Central memory CD4-positive, alpha-beta T cell (primary cell): ENCODE measurements at regions not wholly inside any gene's neighbourhood (a gene's known extent, or its start where the extent isn't known, plus 50 kb on each side); places are given as distances from the start of the nearest gene placed in this dataset.

Source experiments
- DNase-seq: peaks from one replicate; pipeline ENCODE4 v3.0.0; 2022

DNA sequence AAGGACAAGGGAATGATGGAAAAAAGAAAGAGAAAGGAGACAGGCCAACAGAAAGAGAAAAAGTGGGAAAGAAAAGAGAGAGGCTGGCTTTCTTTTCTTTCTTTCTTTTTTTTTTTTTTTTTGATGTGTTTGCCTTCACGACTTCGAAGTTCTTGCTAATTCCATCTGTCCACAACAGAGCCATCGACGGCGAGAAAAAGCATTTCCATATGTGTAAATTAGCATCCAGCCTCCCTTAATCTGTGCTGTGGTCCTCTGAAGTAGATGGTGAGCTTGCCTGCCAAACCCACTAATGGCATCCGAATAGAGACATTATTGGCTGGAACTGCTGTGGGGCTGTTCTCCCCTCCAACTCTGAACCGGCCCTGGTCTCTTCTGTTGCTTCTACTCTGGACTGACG, 997.4 kb downstream of the BCL11B start:
- DNase-seq = no peak

DNA sequence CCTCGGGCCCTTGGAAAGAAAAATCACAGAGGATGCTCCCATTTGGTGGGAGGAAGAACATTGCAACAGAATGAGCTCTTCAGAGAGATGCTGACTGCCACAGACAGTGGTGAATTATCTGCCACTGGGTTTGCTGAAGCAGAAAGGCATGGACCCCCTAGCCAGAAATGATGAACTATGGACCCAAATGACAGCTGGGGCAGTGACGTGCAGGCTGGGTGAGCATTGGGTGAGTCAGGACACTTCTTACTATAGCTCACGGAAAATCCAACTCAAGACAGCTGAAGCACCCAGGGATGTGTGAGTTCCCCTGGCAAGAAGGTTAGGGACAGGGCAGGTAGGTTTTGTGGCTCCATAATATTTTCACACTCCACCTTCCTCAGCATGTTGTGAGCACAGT, 993.2 kb downstream of the BCL11B start:
- no peak for DNase-seq

DNA sequence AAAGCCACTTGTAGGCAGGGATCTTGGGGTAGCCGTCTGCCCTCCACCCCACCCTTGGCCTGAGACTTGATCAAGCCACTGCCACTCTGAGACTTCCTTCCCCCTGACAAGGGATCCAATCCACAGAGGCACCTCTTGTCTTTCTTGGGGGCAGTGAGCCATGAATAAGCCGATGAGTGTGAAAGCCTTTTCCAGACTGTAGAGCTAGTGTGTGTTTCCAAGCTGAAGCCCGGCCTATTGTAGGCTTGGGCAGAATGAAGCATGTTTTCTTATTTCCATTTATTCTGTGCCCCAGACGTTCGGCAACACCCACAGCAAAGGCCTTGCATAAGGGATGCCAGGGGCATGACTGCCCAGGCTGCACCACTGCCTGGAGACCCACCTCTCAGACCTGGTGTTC, 991.6 kb downstream of the BCL11B start:
- DNase-seq = no peak

DNA sequence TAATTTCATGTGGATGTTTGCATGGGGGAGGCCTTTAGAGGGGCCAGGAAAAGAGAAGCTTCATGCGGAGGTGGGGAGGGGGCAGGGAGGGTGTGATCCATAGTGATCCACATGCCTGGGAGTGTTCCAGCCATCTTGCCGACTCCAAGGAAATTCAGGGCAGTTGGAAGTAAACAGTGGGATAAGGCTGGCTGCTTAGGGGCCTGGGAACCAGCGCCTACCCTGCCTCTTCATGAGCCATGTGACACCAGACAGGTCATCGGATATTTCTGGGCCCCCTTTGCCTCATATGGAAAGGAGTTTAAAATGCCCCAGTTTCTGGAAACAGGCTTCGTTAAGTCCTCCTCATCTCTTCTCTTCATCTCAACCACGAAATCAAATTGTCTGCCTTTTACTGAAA, 983.2 kb downstream of the BCL11B start:
- DNase-seq = no peak

DNA sequence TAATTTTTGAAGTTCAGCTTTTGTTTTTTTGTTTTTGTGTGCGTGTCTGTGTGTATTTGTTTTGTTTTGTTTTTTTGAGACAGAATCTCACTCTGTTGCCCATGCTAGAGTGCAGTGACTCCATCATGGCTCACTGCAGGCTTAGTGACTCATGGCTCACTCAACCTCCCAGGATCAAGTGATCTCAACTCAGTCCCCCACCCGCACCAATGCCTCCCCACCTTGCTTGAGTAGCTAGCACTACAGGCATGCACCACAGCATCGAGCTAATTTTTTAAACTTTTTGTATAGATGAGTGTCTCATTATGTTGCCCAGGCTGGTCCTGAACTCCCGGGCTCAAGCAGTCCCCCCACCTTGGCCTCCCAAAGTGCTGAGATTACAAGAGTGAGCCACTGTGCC, 981.4 kb downstream of the BCL11B start:
- no peak for DNase-seq

DNA sequence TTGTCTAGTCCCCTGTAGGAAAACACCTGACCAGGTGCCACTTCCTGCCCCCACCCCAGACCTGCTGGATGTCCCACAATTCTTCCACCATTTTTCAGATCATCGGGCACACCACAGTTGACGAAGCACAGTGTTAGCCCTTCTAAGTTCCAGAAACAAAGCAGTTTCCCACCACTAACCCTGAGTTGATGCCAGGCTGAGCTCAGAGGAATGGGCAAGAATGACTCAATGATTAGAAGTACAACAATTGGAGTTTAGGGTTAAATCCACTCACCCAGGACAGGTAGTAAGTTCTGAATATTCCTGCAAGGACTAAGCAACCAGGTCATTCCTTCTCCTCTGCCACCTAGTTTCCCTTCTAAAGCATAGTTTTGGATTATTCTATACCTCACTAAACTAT, 979.8 kb downstream of the BCL11B start:
- no peak for DNase-seq

DNA sequence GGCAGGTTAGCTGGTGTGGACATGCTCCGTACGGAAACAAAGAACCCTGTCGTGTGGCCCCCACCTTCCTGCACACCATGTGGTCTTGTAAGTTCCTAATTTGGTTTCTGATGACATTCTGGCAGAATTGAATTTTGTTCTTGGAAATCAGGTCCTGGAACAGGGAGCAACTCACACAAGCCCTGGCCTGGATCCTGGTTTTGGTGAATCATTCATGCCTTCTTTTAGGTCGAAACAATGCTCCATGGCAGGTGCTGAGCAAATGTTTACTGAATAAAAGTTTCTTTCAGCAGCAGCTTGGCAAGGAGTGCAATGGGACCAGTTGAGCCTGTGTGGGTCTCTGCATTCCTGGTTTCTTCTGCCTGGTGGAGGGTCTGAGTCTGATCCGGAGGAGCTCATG, 978.4 kb downstream of the BCL11B start:
- DNase-seq = no peak

DNA sequence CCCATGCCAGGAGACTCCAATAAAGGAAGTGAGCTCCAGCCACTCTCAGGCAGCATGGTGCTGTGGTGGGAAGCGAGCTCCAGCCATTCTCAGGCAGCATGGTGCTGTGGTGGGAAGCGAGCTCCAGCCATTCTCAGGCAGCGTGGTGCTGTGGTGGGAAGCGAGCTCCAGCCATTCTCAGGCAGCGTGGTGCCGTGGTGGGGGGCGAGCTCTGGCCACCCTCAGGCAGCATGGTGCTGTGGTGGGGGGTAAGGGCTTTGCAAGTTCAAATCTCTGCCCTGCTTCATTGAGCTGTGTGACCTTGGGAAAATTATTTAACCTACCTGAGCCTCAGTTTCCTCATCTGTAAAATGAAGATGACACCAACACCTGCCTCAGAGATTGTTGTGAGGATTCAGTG, 975.1 kb downstream of the BCL11B start:
- DNase-seq = no peak

DNA sequence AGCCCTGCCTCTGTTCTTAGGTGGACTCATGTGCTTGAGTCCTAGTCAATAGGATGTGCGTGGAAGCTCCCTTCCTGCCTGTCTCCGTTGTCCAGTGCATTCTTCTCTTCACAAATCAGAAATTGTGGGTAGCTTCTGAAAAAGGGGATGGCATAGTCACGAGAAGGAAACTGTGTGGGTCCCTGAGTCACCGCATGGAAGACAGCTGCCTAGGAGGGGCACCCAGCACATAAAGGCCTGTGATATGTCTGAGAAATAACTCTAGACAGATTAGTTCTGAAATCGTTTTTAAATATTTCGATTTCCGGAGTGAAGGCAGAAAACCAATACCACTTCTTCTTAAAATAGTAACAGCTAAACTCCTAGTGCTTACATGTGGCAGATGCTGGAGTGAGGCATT, 974.4 kb downstream of the BCL11B start:
- no peak for DNase-seq

DNA sequence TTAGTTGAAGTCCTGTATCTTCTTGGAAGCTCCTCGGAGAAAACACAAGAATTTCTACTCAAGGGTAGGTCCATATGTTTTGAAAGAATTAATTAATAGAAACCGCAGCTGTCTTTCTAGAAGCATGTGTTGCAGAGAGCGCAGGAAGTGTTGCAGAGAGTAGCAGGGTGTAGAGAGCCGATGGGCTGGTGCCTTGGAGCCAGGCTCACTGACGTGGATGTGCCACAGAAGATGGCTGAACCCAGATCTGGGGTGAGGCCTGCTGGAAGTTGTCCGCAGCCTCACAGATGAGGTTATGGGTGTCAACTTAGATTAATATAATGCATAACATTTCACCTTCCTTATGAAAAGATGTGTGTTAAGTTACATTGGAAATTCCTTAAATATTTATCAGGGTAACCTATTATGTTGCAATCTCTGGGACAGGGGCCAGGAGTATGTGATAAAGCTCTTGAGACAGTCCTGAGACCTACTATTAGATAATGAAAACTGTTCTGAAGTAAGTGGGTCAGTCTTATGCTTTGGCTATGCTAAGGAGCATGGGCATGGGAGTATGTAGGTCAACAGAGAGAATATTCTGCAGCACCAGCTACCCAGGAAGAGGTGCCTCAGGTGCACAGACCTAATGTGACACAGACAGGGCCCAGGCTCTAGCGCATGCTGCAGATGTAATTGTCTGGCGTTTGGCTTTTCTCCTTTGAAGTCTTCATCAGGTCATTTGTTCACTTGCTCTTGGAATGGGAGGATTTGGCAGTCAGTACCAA, 973.3 kb downstream of the BCL11B start:
- peak; percentile 3 for DNase-seq

DNA sequence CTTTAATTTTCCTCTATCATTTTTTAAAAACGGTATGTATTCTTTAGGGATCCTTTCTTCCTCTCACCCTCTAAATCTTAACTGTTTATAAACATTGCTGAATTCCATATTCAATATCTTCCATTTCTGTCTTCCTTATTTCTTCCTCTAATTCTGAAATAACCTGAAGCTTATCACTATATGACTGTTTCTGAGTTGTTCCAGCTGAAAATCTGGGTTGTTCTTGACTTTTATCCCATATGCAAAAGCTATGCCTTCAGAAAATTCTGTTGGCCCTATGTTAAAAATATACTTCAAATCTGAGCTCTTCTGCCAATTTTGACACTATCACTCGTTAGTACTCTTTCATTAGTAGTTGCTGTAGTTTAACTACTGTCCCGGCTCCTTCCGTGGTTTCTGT, 970.3 kb downstream of the BCL11B start:
- no peak for DNase-seq

DNA sequence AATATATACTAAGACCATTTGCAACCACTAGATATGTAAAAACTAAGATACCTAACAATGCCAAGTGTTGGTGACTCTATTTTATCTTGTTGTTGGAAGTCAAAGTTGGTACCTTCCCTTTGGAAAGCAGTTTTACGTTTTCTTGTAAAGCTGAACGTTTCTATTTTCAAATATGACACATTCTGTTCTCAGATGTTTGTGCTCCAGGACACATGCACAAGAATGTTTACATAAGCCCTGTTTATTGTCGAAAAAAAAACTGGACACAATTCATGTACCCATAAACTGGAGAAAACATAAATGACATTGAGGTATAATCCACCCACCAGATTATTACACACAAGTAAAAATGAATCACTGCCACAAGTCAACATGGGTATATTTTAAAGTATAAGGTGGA, 967.4 kb downstream of the BCL11B start:
- DNase-seq = no peak

DNA sequence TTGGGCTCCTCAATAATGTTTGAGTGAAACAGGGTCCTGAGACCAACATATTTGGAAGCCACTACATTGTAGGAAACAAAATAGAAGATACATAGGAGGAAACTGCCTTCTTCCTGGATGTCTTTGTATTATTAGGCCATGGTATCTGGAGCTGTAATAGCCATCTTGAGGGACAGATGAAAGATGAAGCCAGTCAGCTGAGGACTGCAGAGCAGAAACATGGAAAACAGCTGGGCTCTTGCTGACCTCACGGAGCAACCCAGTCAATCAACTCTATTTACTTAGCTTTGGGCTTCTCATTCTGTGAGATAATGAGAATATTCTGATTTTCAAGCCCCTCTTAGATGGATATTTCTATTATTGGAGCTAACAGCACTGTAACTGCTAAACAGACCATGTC, 962.4 kb downstream of the BCL11B start:
- no peak for DNase-seq

DNA sequence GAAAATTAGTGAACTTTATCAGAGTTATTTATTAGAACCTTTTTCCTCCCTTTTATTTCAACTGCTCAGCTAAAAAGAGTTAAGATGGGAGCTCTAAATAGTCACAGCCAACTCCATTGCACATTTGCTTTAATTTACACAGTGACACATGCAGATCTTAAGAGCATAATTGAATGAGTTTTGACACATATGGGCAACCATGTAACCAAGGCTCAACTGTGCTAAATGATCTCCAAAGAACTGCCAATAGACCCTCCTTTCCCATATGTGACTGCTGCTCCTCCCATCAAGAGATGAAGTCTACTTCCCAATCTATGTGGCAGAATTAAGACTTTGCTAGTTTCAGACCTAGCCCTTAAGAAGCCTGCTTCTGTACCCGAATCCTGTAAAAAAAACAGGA, 960.0 kb downstream of the BCL11B start:
- DNase-seq = no peak

DNA sequence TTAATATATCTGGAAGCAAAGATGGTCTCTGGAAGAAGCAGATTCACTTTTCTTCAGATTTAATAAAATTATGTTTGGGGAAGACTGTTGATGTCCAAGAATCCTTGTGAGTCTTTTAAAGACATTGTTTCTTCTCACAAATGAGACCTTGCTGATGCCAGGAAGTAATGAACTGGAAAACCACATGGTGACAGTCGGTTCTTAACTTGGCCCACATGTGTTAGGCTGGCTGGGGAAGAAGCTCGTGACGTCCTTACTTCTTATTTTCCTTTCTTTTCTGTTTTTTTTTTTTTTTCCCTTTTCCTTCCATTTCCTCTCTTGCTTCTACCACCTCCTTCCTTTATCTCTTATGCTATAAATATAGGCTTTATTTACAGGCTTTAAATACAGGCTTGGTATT, 950.2 kb downstream of the BCL11B start:
- DNase-seq = no peak

DNA sequence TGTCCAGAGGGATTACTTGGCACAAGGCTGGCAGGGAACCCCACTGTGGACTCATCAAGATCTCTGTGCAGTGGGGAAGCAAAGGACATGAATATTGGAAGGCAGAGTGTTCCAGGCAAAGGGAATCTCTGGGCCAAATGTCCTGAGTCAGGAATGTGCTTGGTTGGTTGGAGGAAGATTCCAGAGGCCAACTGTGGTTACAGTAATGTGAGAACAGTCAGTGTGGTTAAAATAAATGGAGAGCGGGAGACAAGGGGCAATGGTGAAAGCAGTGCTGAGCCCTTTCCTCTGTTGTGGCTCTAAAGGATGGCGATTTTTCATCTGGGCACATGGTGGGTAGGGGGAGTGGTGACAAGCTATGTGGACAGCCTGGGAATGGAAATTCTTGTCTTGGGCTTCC, 948.2 kb downstream of the BCL11B start:
- no peak for DNase-seq

DNA sequence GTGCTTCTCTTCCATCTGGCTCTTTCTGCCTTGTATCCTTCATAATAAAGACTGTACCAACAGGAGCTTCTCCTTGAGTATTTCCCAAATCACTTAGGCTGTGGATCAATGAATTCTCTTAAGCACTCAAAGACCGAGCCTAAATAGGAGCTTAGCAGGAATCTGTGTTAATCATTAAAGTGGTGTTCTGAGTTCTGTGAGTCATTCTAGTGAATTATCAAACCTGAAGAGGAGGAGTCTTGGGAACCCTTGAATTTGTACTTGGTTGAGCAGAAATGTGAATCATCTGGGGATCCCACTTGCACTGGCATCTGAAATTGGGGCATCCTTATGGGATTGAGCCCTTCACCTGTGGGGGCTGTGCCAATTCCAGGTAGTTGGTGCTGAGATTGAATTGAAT, 946.2 kb downstream of the BCL11B start:
- no peak for DNase-seq

DNA sequence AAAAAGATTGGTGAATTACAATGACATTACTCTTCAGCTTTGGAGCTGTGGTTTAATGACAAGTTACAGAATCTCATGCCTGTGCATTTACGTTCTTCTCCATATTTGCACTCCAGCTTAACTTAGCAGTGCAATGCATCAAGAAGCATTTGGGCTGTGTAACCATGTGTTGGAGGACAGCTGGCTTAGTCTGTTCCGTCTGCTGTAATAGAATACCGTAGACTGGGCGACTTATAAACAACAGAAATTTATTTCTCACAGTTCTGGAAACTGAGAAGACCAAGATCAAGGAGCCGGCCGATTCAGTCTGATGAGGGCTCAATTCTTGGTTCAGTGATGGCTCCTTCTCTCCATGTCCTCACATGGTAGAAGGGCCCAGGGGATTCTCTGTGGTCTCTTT, 943.5 kb downstream of the BCL11B start:
- no peak for DNase-seq

DNA sequence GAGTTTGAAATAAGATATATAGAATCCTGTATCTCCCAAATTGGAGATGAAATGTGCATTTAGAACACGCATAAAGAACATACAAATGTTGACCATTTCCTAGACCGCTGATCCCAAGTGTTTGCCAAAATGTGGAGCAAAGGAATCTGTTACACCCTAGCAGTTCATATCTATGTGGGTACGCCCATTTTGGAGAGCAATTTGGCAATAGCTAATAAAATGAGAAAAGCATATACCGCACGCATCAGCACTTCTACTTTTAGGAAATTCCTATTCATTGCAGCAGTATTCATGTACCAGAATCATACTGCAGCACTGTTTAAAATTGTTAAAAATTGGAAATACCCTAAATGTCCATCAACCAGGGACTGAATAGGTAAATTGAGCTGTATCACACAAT, 937.8 kb downstream of the BCL11B start:
- no peak for DNase-seq

DNA sequence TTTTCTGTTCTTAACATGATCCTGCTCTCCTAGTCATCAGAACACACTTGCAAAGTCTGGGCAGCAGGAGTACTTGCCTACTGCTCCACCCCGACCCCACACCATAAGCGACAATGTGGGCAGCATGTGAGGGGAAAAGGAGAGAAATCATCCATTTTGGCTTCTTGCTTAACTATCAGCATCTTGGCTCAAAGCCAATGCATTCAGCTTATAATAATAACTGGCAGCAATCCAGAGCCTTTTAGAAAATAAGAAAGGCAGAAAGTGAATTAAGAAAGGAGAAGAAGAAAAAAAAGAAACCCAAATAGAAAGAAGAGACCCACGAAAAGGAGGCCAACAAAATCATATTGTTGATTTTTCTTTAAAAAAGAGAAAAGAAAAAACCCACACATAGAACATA, 930.8 kb downstream of the BCL11B start:
- DNase-seq = no peak

DNA sequence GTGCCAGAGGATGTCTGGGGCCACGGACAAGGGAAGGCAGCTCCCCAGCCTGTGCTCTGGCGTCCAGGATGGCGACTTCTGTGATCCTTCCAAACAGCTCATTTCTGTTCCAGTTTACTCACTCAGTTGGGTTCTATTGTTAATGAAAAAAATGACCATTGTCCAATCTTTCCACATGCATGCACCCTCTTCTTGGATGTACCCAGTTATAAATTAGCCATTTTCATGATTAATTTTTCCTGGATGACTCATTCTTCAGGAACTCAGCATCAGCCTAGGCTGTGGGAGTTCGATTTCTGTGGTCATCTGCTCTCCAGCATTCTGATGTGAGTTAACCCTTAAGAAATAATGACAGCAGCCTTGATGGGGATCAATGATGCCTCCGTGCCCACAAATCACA, 926.8 kb downstream of the BCL11B start:
- no peak for DNase-seq

DNA sequence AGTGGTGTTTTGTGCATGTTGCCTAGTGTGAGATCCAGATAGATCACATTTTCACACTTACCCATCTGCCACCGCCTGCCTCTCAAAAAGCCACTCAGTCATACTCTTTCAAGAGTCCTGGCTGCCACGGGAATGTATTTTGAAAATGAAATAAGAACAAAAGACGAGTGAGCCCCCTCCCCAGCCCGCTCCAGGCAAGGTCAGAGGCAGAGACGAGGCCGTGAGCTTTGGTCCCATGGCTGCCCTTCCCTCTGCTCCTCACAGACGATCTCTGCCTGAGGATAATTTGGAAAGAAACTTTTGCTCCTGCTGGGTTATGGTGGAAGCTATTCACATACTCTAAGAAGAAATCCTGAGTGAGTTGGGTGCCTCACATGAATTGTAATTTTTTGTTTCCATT, 924.3 kb downstream of the BCL11B start:
- DNase-seq = no peak

DNA sequence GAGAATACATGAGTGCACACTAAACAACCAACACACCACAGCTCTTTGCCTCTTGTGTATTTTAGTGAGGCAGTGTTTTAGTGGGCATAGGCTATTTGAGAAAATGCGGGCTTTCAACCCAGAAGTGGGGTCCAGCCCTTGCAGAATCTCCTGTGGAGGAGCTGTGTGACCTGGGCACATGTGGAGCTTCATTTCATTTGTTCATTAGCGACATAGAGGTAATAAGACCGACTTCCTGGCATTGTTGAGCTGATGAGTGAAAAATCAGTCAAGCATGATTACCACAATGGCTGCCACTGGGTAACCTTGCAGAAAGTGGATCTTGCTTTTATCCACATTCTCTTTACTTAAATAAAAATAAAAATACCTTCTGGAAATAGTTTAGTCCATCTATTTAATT, 923.5 kb downstream of the BCL11B start:
- no peak for DNase-seq

DNA sequence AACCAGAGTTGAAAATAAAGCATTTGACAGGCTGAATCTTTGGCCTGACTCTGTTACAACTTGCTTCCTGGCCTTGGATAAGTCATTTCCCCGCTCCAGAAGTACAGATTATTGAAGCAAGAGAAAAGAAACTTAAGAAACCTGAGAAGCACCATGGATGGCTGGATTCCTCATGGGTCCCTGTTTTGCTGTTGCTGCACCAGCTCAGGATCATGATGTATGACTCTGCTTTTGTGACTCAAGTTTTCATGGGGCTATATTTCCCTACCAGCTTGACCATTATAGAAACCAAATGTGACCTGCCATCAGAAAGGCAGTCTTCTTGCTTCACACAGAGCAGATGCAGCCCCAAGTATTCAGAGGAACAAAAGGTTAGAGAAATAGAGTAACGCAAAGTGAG, 921.8 kb downstream of the BCL11B start:
- DNase-seq = no peak

DNA sequence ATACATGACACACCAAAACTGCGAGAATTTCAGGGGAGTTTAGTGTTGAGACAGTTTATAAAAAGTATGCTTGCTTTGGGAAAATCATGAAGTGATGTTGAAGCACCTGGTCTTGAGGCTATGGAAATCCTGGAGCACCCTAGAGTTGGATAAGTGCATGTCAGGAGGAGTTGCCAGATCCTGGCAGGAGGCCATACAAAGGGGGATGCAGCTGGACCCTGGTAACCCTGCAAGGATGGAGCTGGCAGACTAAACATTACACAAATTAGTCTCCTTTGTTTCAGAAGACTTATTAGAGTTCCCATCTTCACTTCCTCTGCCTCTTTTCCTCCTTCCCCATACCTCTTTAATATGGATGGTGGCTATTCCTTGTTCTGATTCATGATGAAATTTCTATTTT, 907.0 kb downstream of the BCL11B start:
- no peak for DNase-seq

DNA sequence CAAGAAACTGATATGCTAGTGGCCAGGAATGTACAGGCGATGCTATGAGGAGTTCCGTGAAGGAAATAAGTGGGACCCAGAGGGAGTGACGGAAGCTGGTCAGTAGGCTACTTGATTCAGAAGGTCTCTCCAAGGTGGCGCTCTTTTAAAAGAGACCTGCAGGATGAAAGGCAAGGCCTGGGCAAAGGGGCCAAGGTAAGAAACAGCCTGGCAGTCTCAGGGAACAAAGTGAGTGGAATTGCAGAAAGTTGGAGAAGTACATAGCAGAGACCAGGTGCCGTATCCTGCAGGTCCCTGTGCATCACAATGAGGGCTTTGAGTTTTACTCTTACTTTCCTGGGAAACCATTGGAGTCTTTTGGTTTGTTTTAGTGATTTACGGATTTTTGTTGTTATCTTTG, 905.6 kb downstream of the BCL11B start:
- DNase-seq = no peak
